Hematopoietic multipotent progenitor cell treated with erythropoietin and hydrocortisone succinate and interleukin-3 and kit ligand, for 15 days (in vitro differentiated cells): ENCODE measurements at regions not wholly inside any gene's neighbourhood (a gene's known extent, or its start where the extent isn't known, plus 50 kb on each side); places are given as distances from the start of the nearest gene placed in this dataset.
A peak's percentile ranks its signal among the peaks of the same experiment; 100 is the strongest.
"Not testable (repeated sequence)": the region's sequence is repeated elsewhere in the genome, so short reads cannot be mapped to it uniquely, and the experiment has no call there.

Experiments
- DNase-seq: peaks from one replicate; pipeline ENCODE4 v3.0.0-alpha.2; 2015; ENCODE audit warnings: low spot score

GRCh38 chr1:30092051-30092858 lies 631.1 kb downstream of the MATN1 start:
- DNase-seq: no peak

GRCh38 chr1:30090162-30090820 lies 633.1 kb downstream of the MATN1 start:
- DNase-seq: no peak

GRCh38 chr1:30089024-30089430 lies 634.4 kb downstream of the MATN1 start:
- no peak for DNase-seq

- no peak for DNase-seq
Observed at GRCh38 chr1:30088594-30088993, 634.8 kb downstream of the MATN1 start.

GRCh38 chr1:30087465-30087864 lies 635.9 kb downstream of the MATN1 start:
- DNase-seq: no peak

- DNase-seq: peak; percentile 4
Observed at GRCh38 chr1:30085811-30086770, 637.3 kb downstream of the MATN1 start.

GRCh38 chr1:30084909-30085571 lies 638.3 kb downstream of the MATN1 start:
- no peak for DNase-seq

- no peak for DNase-seq
Observed at GRCh38 chr1:30083800-30084464, 639.5 kb downstream of the MATN1 start.

GRCh38 chr1:30081379-30082102 lies 641.8 kb downstream of the MATN1 start:
- no peak for DNase-seq

GRCh38 chr1:30075916-30076315 lies 647.5 kb downstream of the MATN1 start:
- DNase-seq: not testable (repeated sequence)

GRCh38 chr1:30068787-30069472 lies 654.5 kb downstream of the MATN1 start:
- DNase-seq: no peak

- no peak for DNase-seq
Observed at GRCh38 chr1:30064547-30064946, 658.8 kb downstream of the MATN1 start.

- DNase-seq: no peak
Observed at GRCh38 chr1:30063621-30064280, 659.6 kb downstream of the MATN1 start.

- DNase-seq: no peak
Observed at GRCh38 chr1:30061292-30062220, 661.8 kb downstream of the MATN1 start.

GRCh38 chr1:30060738-30061137 lies 662.6 kb downstream of the MATN1 start:
- DNase-seq: no peak

GRCh38 chr1:30058970-30059369 lies 664.4 kb downstream of the MATN1 start:
- DNase-seq: no peak

GRCh38 chr1:30054126-30054525 lies 669.3 kb downstream of the MATN1 start:
- DNase-seq: no peak

- no peak for DNase-seq
Observed at GRCh38 chr1:30052178-30052577, 671.2 kb downstream of the MATN1 start.
